Esophagus (tissue), 2 donors: ENCODE measurements at regions not wholly inside any gene's neighbourhood (a gene's known extent, or its start where the extent isn't known, plus 50 kb on each side); places are given as distances from the start of the nearest gene placed in this dataset.

Source experiments
- H3K27ac ChIP-seq, 2 donors: one replicate each; pipeline ENCODE4 v1.5.1; 2013; ENCODE audit warnings: low read depth in 2 of 2, mild to moderate bottlenecking in 2 of 2, inconsistent platforms in 1 of 2, low read length in 1 of 2, moderate library complexity in 1 of 2
- H3K27me3 ChIP-seq, 2 donors: one replicate each; pipeline ENCODE4 v1.6.1; 2013; ENCODE audit warnings: low read length in 2 of 2, control low read depth in 1 of 2, mild to moderate bottlenecking in 1 of 2; ENCODE audit not compliant: insufficient read depth in 2 of 2, control insufficient read depth in 1 of 2
- H3K36me3 ChIP-seq, 2 donors: one replicate each; pipeline ENCODE4 v1.6.1; 2013; ENCODE audit warnings: low read length in 1 of 2; ENCODE audit not compliant: control insufficient read depth in 2 of 2, insufficient read depth in 2 of 2
- H3K4me1 ChIP-seq, 2 donors: one replicate each; pipeline ENCODE4 v1.6.1; 2013; ENCODE audit warnings: low read length in 1 of 2; ENCODE audit not compliant: control insufficient read depth in 2 of 2, insufficient read depth in 2 of 2
- H3K4me3 ChIP-seq, 2 donors: one replicate each; pipeline ENCODE4 v1.5.1; 2013; ENCODE audit warnings: low read length in 2 of 2, mild to moderate bottlenecking in 2 of 2, low read depth in 1 of 2, moderate library complexity in 1 of 2
- H3K9me3 ChIP-seq, 2 donors: one replicate each; pipeline ENCODE4 v1.6.1; 2013; ENCODE audit warnings: mild to moderate bottlenecking in 2 of 2, low read depth in 1 of 2, low read length in 1 of 2, moderate library complexity in 1 of 2; ENCODE audit not compliant: control insufficient read depth in 2 of 2, insufficient read depth in 1 of 2
- WGBS, 2 donors: extraction: QIAGEN DNeasy Blood & Tissue Kit; methylation state at CpG; one replicate each; pipeline ENCODE4 v1.1.7; 2013; 5-methylcytosine and 5-hydroxymethylcytosine counted together
- donor health status: healthy with polysubstance abuse.
- donor health status: Bipolar disorder and iron deficiency.

GRCh38 chr12:92035477-92035876 is 110.2 kb downstream of the BTG1 start:
- H3K4me3 ChIP-seq: no peak overlapping the region
- 53 to 57% methylated on average over 1 of the region's 1 CpG for WGBS, 2 donors

GRCh38 chr12:92034858-92035401 is 110.7 kb downstream of the BTG1 start:
- Histone ChIP-seq H3K4me1 (no peaks in the 10 kb centered on the region), H3K36me3 (no peaks in the 10 kb centered on the region), H3K27me3 (no peaks in the 10 kb centered on the region), H3K27ac (peak overlapping the region; percentile 47 to 70), H3K4me3 (peak overlapping the region in 1 of 2 donors; percentile 41), H3K9me3 (no peaks in the 10 kb centered on the region)
- WGBS, 2 donors: 0 to 1% methylated on average over 10 of the region's 10 CpGs

More at GRCh38 chr12:92035477-92035876, 110.2 kb downstream of the BTG1 start:
- no peaks in the 10 kb centered on the region for H3K27me3 ChIP-seq
- peak overlapping the region; percentile 22 to 30 for H3K27ac ChIP-seq
- H3K9me3 ChIP-seq: no peaks in the 10 kb centered on the region
- no peaks in the 10 kb centered on the region for H3K4me1 ChIP-seq
- H3K36me3 ChIP-seq: no peaks in the 10 kb centered on the region

GRCh38 chr12:92034083-92034482 is 111.6 kb downstream of the BTG1 start:
- H3K36me3 ChIP-seq: no peaks in the 10 kb centered on the region
- WGBS, 2 donors: 53 to 76% methylated on average over 2 of the region's 2 CpGs
- no peak overlapping the region for H3K27ac ChIP-seq
- no peaks in the 10 kb centered on the region for H3K27me3 ChIP-seq
- H3K4me1 ChIP-seq: no peaks in the 10 kb centered on the region
- no peaks in the 10 kb centered on the region for H3K9me3 ChIP-seq
- no peak overlapping the region for H3K4me3 ChIP-seq

- H3K27ac ChIP-seq: peak overlapping the region in 1 of 2 donors; percentile 40
- H3K4me3 ChIP-seq: no peak overlapping the region
- WGBS, 2 donors: 61 to 83% methylated on average over 3 of the region's 3 CpGs
Measured at GRCh38 chr12:92032965-92033364, 112.7 kb downstream of the BTG1 start.

GRCh38 chr12:92032101-92032500 is 113.5 kb downstream of the BTG1 start:
- no peaks in the 10 kb centered on the region for H3K27me3 ChIP-seq
- no peaks in the 10 kb centered on the region for H3K36me3 ChIP-seq
- H3K4me1 ChIP-seq: no peaks in the 10 kb centered on the region
- WGBS, 2 donors: 34 to 69% methylated on average over 1 of the region's 1 CpG
- H3K4me3 ChIP-seq: no peak overlapping the region
- no peaks in the 10 kb centered on the region for H3K9me3 ChIP-seq
- H3K27ac ChIP-seq: peak overlapping the region in 1 of 2 donors; percentile 55

More at GRCh38 chr12:92032965-92033364, 112.7 kb downstream of the BTG1 start:
- Histone ChIP-seq H3K4me1 (no peaks in the 10 kb centered on the region), H3K9me3 (no peaks in the 10 kb centered on the region), H3K36me3 (no peaks in the 10 kb centered on the region), H3K27me3 (no peaks in the 10 kb centered on the region)

GRCh38 chr12:92030618-92031017 is 115.0 kb downstream of the BTG1 start:
- no peak overlapping the region for H3K4me3 ChIP-seq
- 19 to 23% methylated on average over 3 of the region's 3 CpGs for WGBS, 2 donors
- no peaks in the 10 kb centered on the region for H3K9me3 ChIP-seq
- H3K36me3 ChIP-seq: no peaks in the 10 kb centered on the region
- H3K27ac ChIP-seq: peak overlapping the region in 1 of 2 donors; percentile 78
- no peaks in the 10 kb centered on the region for H3K27me3 ChIP-seq
- H3K4me1 ChIP-seq: no peaks in the 10 kb centered on the region

- H3K27ac ChIP-seq: peak overlapping the region; percentile 41 to 78
- H3K9me3 ChIP-seq: no peaks in the 10 kb centered on the region
- no peak overlapping the region for H3K4me3 ChIP-seq
- no peaks in the 10 kb centered on the region for H3K4me1 ChIP-seq
- no peaks in the 10 kb centered on the region for H3K27me3 ChIP-seq
- H3K36me3 ChIP-seq: no peaks in the 10 kb centered on the region
- WGBS, 2 donors: 80 to 92% methylated on average over 3 of the region's 3 CpGs
Measured at GRCh38 chr12:92029902-92030586, 115.6 kb downstream of the BTG1 start.

- Histone ChIP-seq H3K9me3 (no peaks in the 10 kb centered on the region), H3K36me3 (no peaks in the 10 kb centered on the region), H3K27ac (peak overlapping the region; percentile 5 to 21), H3K27me3 (no peaks in the 10 kb centered on the region), H3K4me3 (no peak overlapping the region), H3K4me1 (no peaks in the 10 kb centered on the region)
- 90 to 93% methylated on average over 2 of the region's 2 CpGs for WGBS, 2 donors
Measured at GRCh38 chr12:92029136-92029535, 116.5 kb downstream of the BTG1 start.

- Histone ChIP-seq H3K27ac (no peak overlapping the region), H3K36me3 (no peaks in the 10 kb centered on the region), H3K4me1 (no peaks in the 10 kb centered on the region), H3K9me3 (no peaks in the 10 kb centered on the region), H3K4me3 (no peak overlapping the region), H3K27me3 (no peaks in the 10 kb centered on the region)
- 21 to 23% methylated on average over 1 of the region's 1 CpG for WGBS, 2 donors
Measured at GRCh38 chr12:92028441-92028709, 117.3 kb downstream of the BTG1 start.
